Tibial nerve (tissue), 4 donors: ENCODE measurements at regions not wholly inside any gene's neighbourhood (a gene's known extent, or its start where the extent isn't known, plus 50 kb on each side); places are given as distances from the start of the nearest gene placed in this dataset.

Source experiments
- DNase-seq, 2 donors: peaks; one replicate each; pipeline ENCODE4 v3.0.0-alpha.2; 2019; ENCODE audit warnings: low spot score in 2 of 2
- H3K27ac ChIP-seq, 4 donors: fragments of 200-600 bp; sonication (generic) in 3 of 4; one replicate each; pipeline ENCODE4 v1.5.1; 2017 to 2019; ENCODE audit warnings: mild to moderate bottlenecking in 1 of 4
- H3K27me3 ChIP-seq, 2 donors: fragments of 200-600 bp; sonication (generic) in 1 of 2; one replicate each; pipeline versions ENCODE4 v1.5.1 to v1.6.0; 2017 to 2019
- H3K36me3 ChIP-seq, 3 donors: fragments of 200-600 bp; sonication (generic); one replicate each; pipeline ENCODE4 v1.5.1; 2018 to 2019
- H3K4me1 ChIP-seq, 4 donors: fragments of 200-600 bp; sonication (generic) in 3 of 4; one replicate each; pipeline ENCODE4 v1.5.1; 2017 to 2019
- H3K4me3 ChIP-seq, 4 donors: fragments of 200-600 bp; sonication (generic) in 3 of 4; one replicate each; pipeline ENCODE4 v1.5.1; 2017 to 2019; ENCODE audit warnings: mild to moderate bottlenecking in 1 of 4, moderate library complexity in 1 of 4
- H3K9me3 ChIP-seq, 4 donors: fragments of 200-600 bp; sonication (generic) in 3 of 4; one replicate each; pipeline ENCODE4 v1.5.1; 2017 to 2019
- CTCF ChIP-seq, 5 experiments: fragments of 200-600 bp in 3 of 5; fragments of 450-650 bp in 2 of 5; sonication (generic) in 3 of 5; IDR thresholded peaks; one replicate each; pipeline ENCODE4 v1.5.1; 2016 to 2019; ENCODE audit warnings: antibody characterized with exemption in 5 of 5, mild to moderate bottlenecking in 3 of 5, moderate library complexity in 2 of 5
- EP300 ChIP-seq, 2 donors: sonication (generic); formaldehyde crosslinking; IDR thresholded peaks; one replicate each; pipeline ENCODE4 v1.6.1; 2017; ENCODE audit warnings: antibody characterized with exemption in 2 of 2, mild to moderate bottlenecking in 1 of 2
- POLR2A ChIP-seq, 2 donors: fragments of 450-650 bp; IDR thresholded peaks; one replicate each; pipeline ENCODE4 v1.6.1; 2017; ENCODE audit warnings: antibody characterized with exemption in 2 of 2, mild to moderate bottlenecking in 2 of 2, moderate library complexity in 2 of 2
- WGBS, 2 donors: methylation state at CpG; one replicate each; pipeline ENCODE4 v1.1.5; 2018; 5-methylcytosine and 5-hydroxymethylcytosine counted together

- H3K27ac ChIP-seq = peak overlapping the region in 1 of 4 donors; percentile 23
Observed at GRCh38 chr6:113654396-113654795, 202.7 kb upstream of the MARCKS start.

GRCh38 chr6:113655761-113656160, 201.4 kb upstream of the MARCKS start:
- TF ChIP-seq EP300 (IDR thresholded peaks at IDR 0.05) = no peak
- no peak for TF ChIP-seq POLR2A (IDR thresholded peaks at IDR 0.05)
- TF ChIP-seq CTCF (IDR thresholded peaks at IDR 0.05) = no peak
- peaks cover 0 to 6% (median 0%) of the 10 kb centered on the region in 4 donors for H3K4me1 ChIP-seq
- no peak for DNase-seq
- no peaks in the 10 kb centered on the region for H3K27me3 ChIP-seq
- no peak overlapping the region for H3K27ac ChIP-seq
- H3K36me3 ChIP-seq = no peaks in the 10 kb centered on the region
- H3K4me3 ChIP-seq = no peak overlapping the region
- WGBS, 2 donors = 94% methylated on average over 3 of the region's 3 CpGs
- no peaks in the 10 kb centered on the region for H3K9me3 ChIP-seq

More at GRCh38 chr6:113654396-113654795, 202.7 kb upstream of the MARCKS start:
- peak in 1 of 2 donors; percentile 85 for TF ChIP-seq EP300 (IDR thresholded peaks at IDR 0.05)
- TF ChIP-seq CTCF (IDR thresholded peaks at IDR 0.05) = no peak
- no peak for TF ChIP-seq POLR2A (IDR thresholded peaks at IDR 0.05)
- peaks cover 0 to 9% (median 0%) of the 10 kb centered on the region in 4 donors for H3K4me1 ChIP-seq
- H3K4me3 ChIP-seq = no peak overlapping the region
- no peaks in the 10 kb centered on the region for H3K36me3 ChIP-seq
- H3K9me3 ChIP-seq = no peaks in the 10 kb centered on the region
- H3K27me3 ChIP-seq = no peaks in the 10 kb centered on the region
- DNase-seq = peak; percentile 71 to 72

GRCh38 chr6:113659762-113660404, 197.3 kb upstream of the MARCKS start:
- H3K9me3 ChIP-seq = no peaks in the 10 kb centered on the region
- DNase-seq = no peak
- no peak overlapping the region for H3K27ac ChIP-seq
- no peaks in the 10 kb centered on the region for H3K27me3 ChIP-seq
- 89 to 90% methylated on average over 4 of the region's 4 CpGs for WGBS, 2 donors
- no peaks in the 10 kb centered on the region for H3K4me1 ChIP-seq
- no peak for TF ChIP-seq POLR2A (IDR thresholded peaks at IDR 0.05)
- no peak for TF ChIP-seq EP300 (IDR thresholded peaks at IDR 0.05)
- no peak for TF ChIP-seq CTCF (IDR thresholded peaks at IDR 0.05)
- H3K36me3 ChIP-seq = no peaks in the 10 kb centered on the region
- H3K4me3 ChIP-seq = no peak overlapping the region

- H3K9me3 ChIP-seq = no peaks in the 10 kb centered on the region
- no peaks in the 10 kb centered on the region for H3K36me3 ChIP-seq
- no peaks in the 10 kb centered on the region for H3K27me3 ChIP-seq
- H3K4me3 ChIP-seq = no peak overlapping the region
- H3K4me1 ChIP-seq = no peaks in the 10 kb centered on the region
- H3K27ac ChIP-seq = no peak overlapping the region
- DNase-seq = no peak
- TF ChIP-seq EP300 (IDR thresholded peaks at IDR 0.05) (no peak), POLR2A (IDR thresholded peaks at IDR 0.05) (no peak), CTCF (IDR thresholded peaks at IDR 0.05) (no peak)
- WGBS, 2 donors = 80 to 87% methylated on average over 2 of the region's 2 CpGs
Observed at GRCh38 chr6:113660819-113661218, 196.3 kb upstream of the MARCKS start.

- TF ChIP-seq POLR2A (IDR thresholded peaks at IDR 0.05) (no peak), CTCF (IDR thresholded peaks at IDR 0.05) (no peak), EP300 (IDR thresholded peaks at IDR 0.05) (no peak)
- no peak overlapping the region for H3K4me3 ChIP-seq
- no peak for DNase-seq
- no peaks in the 10 kb centered on the region for H3K9me3 ChIP-seq
- H3K27ac ChIP-seq = no peak overlapping the region
- H3K27me3 ChIP-seq = no peaks in the 10 kb centered on the region
- 69 to 78% methylated on average over 3 of the region's 3 CpGs for WGBS, 2 donors
- H3K4me1 ChIP-seq = no peaks in the 10 kb centered on the region
- no peaks in the 10 kb centered on the region for H3K36me3 ChIP-seq
Observed at GRCh38 chr6:113662093-113662665, 195.0 kb upstream of the MARCKS start.
